Ishikawa (cell line): ENCODE measurements at regions not wholly inside any gene's neighbourhood (a gene's known extent, or its start where the extent isn't known, plus 50 kb on each side); places are given as distances from the start of the nearest gene placed in this dataset.

Source experiments
- CEBPB ChIP-seq: IDR thresholded peaks from 2 replicates; pipeline ENCODE4 v1.6.1; 2012
- CREB1 ChIP-seq: IDR thresholded peaks from 2 replicates; pipeline ENCODE4 v1.6.1; 2012; ENCODE audit warnings: low read depth
- EGR1 ChIP-seq: IDR thresholded peaks from 2 replicates; pipeline ENCODE4 v1.6.1; 2012
- EP300 ChIP-seq: IDR thresholded peaks from 2 replicates; pipeline ENCODE4 v1.6.1; 2012; ENCODE audit warnings: borderline replicate concordance
- FOXM1 ChIP-seq: IDR thresholded peaks from 2 replicates; pipeline ENCODE4 v1.6.1; 2012; ENCODE audit warnings: low read depth, borderline replicate concordance
- MAX ChIP-seq: IDR thresholded peaks from 2 replicates; pipeline ENCODE4 v1.6.1; 2012
- NFIC ChIP-seq: IDR thresholded peaks from 2 replicates; pipeline ENCODE4 v1.6.1; 2012
- RAD21 ChIP-seq: IDR thresholded peaks from 2 replicates; pipeline ENCODE4 v1.6.1; 2012; ENCODE audit warnings: low read depth
- REST ChIP-seq: IDR thresholded peaks from 2 replicates; pipeline ENCODE4 v1.6.1; 2012; ENCODE audit warnings: low read depth, mild to moderate bottlenecking
- TAF1 ChIP-seq: IDR thresholded peaks from 2 replicates; pipeline ENCODE4 v1.6.1; 2012; ENCODE audit warnings: low read depth, mild to moderate bottlenecking
- TCF12 ChIP-seq: IDR thresholded peaks from 2 replicates; pipeline ENCODE4 v1.6.1; 2012; ENCODE audit warnings: low read depth
- TEAD4 ChIP-seq: IDR thresholded peaks from 2 replicates; pipeline ENCODE4 v1.6.1; 2012
- YY1 ChIP-seq: IDR thresholded peaks from 2 replicates; pipeline ENCODE4 v1.6.1; 2012; ENCODE audit warnings: low read depth
- ZBTB7A ChIP-seq: IDR thresholded peaks from 2 replicates; pipeline ENCODE4 v1.6.1; 2012; ENCODE audit warnings: low read depth

GRCh38 chr6:92263864-92264263 is 1155.5 kb downstream of the EPHA7 start:
- TF ChIP-seq TAF1 (no peak), MAX (no peak), RAD21 (no peak), EP300 (no peak), TEAD4 (no peak), EGR1 (no peak), CREB1 (no peak), CEBPB (no peak), FOXM1 (no peak), YY1 (no peak), REST (no peak), NFIC (no peak), TCF12 (no peak), ZBTB7A (no peak)
